ENCODE measurements at regions not wholly inside any gene's neighbourhood (a gene's known extent, or its start where the extent isn't known, plus 50 kb on each side); places are given as distances from the start of the nearest gene placed in this dataset.

- TF ChIP-seq MAX (IDR thresholded peaks at IDR 0.05) = no peak
- no peak for TF ChIP-seq YY1 (IDR thresholded peaks at IDR 0.05; ENCODE audit: low read depth)
- TF ChIP-seq TAF1 (IDR thresholded peaks at IDR 0.05; ENCODE audit: low read depth) = no peak
- TF ChIP-seq TEAD4 (IDR thresholded peaks at IDR 0.05) = no peak
- TF ChIP-seq CEBPB (IDR thresholded peaks at IDR 0.05) = no peak
Measured at GRCh38 chr4:113832803-113833202, 71.3 kb upstream of the CAMK2D start.

All from Ishikawa (cell line).